GM19438 (cell line): ENCODE measurements at regions not wholly inside any gene's neighbourhood (a gene's known extent, or its start where the extent isn't known, plus 50 kb on each side); places are given as distances from the start of the nearest gene placed in this dataset.

Source experiments
- ATAC-seq: cut with Tn5 transposase; IDR thresholded peaks from one replicate; pipeline ENCODE4 v1.9.1; 2021; ENCODE audit warnings: low read depth; ENCODE audit not compliant: unreplicated experiment

DNA sequence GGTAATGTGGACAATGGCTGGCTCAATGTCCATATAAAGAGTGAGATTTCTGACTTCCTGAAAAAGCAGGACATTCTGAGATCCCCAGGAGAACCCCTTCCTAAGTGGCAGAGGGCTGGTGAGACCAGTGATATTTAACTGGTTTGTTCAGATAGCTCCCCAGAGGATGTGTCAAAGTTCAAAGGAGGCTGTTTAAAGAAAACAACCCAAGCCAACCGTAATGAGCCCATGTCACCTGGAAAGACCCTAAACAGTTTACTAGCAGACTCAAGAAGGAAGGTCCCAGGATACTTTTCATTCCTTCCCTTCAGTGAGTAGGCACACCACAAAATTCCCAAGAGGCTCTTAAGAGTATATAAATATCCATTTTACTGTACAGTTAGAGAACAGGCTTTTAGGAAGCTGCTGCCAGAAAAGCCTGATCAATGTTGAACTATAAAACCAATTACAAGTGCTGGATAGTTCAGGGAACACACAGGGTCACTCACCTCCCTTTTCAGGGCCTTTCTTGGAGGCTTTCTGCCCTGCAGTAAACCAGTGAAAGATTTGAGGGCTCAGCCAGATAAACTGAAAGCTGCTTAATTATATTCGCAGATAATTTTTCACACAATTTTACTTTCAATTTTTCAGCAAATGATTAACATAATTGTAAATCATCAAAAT is 293.5 kb downstream of the ASXL3 start:
- ATAC-seq = no peak

DNA sequence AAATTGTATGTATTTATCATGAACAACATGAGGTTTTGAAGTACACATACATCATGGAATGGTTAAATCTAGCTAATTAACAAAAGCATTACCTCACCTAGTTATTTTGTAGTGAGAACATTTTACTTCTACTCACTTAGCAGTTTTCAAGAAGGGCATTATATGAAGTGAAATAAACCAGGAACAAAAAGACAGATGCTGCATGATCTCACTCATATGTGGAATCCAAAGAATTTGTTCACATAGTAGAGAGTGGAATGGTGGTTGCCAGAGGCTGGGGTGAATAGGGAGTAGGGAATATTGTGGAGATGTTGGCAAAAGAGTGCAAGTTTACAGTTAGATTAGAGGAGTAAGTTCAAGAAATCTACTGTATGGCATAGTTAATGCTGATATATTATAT is 292.0 kb downstream of the ASXL3 start:
- no peak for ATAC-seq

DNA sequence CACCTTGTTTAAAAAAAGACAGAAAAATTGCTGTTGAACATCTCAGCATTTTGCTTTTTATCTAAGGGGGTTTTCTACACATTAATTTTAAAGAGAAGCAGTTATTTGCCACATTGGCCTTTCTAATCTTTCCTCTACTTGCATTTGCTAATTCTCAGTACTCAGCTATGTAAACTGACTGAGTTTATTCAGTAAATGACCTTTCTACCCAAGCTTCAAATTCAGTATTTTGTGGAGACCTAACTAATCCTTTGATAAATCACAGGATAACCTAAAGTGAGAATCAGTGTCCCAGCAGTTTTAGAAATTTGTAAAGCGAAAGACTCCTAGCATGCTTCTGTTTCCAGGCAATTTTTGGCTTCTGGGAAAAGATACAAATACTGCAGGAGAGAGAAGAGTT is 288.4 kb downstream of the ASXL3 start:
- no peak for ATAC-seq

DNA sequence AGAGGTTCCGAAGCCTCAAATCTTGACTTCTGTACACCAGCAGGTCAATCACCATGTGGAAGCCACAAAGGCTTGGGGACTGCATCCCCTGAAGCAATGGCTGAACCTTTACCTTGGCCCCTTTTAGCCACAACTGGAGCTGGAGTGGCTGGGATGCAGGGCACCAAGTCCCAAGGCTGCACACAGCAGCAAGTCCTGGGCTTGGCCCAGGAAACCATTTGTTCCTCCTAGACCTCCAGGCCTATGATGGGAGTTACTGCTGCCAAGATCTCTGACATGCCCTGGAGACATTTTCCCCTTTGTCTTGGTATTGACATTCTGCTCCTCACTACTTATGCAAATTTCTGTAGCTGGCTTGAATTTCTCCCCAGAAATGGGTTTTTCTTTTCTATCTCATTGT is 285.9 kb downstream of the ASXL3 start:
- ATAC-seq = no peak

DNA sequence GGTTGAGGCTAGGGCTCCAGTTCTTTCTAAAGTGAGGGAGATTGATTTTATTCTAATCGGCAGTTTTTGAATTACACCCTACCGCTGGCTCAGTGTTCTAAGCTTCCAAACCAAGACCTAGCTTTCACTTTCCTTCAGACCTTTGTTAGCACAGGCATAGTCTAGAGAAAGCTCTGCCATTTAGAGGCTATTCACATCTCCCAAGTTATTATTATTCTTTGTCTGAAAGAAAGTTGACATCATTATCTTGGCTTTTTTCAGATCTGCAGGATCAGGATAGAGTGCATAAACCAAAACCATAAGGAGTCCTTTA is 276.8 kb downstream of the ASXL3 start:
- no peak for ATAC-seq

DNA sequence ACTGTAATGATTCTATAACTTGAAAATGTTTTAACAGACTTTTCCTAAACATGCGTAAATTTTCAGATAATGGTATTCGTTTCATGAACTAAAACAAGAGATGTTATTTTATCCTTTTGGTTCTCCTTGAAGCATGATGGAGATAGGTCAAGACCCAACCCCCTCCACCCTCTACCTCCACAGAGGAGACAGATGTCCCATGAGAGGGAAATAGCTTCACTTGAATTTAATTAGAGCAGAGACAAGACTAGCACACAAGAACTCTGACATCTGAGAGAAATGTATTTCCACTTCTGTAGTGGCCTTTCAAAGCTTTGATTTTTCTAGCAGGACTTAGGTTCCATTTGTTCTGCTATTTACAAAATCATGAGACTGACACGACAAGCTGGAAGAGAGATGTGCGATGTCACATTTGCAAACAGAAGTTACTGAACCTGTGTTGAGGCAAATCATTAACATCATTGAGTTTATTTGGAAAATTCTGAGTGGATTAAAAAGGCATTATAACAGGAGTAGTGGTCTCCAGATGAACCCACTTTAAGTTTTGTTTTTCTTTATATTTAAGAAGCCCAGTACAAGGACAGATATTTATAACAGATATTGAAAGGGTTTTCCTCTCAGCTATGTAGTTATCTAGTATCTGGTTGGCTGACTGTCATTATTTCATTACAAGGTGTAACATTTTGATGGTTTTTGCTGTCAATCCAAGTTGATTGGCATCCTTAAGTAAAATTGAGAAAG is 276.2 kb downstream of the ASXL3 start:
- no peak for ATAC-seq

DNA sequence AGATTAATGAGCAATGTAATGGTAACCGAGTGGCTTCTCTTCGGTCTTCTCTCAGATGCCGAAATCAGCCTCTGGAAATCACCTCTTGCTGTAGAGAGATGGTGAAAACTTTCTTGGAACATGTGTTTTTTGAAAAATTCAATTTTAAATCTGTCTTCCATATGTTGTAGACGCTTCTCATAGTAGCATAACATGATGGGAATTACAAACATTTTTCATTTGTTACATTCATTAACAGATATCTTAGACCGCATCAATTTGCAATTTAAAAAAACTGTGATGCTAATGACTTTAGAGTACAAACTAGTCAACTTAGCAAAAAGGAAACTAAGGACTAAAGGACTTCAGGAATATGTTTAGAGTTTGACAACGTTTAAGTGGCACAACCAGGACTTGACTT is 275.2 kb downstream of the ASXL3 start:
- ATAC-seq = no peak

DNA sequence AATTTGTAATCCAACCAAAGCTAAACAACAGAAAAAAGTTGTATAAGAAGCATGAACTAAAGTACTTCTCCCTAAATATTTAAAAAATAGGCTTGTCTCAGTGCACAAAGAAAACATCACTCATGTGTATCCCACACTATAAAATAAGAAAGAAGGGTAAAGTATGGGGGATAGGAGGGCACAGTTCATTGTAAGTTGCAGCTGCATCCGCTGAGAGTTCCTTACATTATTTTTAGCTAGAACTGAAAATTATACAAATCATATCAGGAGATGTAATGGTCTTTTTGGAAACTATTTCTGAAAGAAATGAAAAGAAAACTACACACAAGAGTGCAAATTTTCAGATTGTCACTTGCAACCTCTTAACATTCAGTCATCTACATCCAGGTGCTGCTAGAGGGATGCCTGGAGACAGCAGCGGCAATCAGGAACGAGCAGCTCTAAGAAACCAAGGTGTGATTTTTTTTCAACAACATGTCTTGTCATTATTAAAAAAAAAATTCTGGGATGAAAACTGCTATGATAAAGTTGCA is 273.6 kb downstream of the ASXL3 start:
- no peak for ATAC-seq

DNA sequence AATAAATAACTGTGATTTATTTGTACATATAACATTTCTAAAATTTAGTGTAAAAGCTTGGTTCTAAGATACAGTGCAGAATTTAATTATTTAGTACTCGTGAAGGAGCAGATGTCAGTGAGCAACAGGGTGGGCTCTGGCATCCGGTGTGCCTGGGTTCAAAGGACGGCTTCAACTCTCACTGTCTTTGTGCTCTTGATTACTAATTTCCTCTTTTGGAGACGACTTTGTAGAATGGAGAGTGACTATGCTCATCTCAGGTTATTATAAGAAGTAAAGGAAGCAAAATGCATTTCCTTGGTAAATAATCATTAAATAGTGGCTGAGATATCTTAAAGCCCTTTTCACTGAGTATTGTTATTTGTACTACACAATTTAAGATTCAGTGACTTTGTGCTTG is 271.7 kb downstream of the ASXL3 start:
- no peak for ATAC-seq

DNA sequence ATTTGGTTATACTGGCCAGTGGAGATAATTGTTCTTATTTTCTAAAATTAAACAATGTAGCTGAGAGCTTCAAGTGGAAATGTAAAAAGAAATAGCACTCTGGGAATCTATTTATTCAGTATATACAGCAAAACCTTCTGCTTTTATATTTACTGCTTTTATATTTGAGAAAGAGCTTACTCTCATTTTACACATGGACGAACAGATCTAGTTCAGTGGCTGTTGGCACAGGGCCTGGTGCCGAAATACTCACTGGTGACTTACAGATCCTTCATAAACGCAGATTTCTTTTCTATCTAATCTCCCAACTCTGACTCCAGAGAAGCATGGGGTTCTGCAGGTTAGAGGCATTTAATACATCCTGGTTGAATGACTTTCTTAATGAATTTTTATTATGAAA is 266.2 kb downstream of the ASXL3 start:
- ATAC-seq = no peak

DNA sequence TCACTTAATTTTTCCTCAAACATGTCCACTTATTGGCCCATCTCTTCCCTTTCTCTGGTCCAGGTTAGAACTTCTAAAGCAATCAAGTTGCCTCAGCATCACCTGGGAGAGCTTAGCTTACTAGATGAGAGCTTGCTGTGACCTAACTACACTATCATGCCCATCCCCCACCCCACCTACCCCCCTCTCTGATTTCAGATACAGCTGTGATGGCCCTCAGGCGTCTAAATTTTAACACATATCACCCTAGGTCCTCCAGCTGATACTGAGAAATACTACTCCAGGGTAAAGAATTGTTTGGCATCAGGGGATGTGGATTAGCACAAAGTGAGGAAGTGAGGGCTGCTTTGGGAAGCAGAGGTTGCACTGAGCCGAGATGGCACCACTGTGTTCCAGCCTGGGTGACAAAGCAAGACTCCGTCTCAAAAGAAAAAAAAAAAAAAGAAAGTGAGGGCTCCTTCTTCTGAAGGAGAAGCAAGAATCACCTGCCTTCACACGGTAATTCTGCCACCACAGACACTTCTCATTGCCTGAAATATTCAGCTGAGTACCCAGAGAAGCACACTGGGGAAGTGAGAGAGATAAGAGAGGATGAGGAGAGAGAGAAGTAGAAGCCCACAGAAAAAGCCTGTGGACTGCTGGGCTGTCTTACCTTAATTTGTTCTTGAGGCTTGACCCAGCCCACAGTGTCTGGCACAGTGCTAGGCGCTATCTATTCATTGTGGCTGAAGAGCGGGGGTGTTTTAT is 263.4 kb downstream of the ASXL3 start:
- ATAC-seq = no peak

DNA sequence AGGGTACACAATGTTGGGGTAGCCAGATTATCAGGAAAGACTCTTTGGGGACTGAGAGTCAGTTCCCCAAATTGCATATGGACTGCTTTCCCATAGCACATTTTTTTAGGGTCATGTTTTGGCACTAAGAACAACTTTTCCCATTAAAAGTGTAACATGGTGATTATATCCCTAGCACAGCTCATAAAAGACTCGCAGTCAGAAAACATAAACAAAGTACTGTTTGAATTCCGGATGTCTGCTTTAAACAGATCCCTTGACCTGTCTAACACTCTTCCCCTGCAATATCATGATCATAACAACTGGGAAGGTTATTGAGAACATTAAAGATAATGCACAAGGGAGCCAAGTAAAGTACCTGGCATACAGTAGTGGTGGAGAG is 262.2 kb downstream of the ASXL3 start:
- ATAC-seq = no peak

DNA sequence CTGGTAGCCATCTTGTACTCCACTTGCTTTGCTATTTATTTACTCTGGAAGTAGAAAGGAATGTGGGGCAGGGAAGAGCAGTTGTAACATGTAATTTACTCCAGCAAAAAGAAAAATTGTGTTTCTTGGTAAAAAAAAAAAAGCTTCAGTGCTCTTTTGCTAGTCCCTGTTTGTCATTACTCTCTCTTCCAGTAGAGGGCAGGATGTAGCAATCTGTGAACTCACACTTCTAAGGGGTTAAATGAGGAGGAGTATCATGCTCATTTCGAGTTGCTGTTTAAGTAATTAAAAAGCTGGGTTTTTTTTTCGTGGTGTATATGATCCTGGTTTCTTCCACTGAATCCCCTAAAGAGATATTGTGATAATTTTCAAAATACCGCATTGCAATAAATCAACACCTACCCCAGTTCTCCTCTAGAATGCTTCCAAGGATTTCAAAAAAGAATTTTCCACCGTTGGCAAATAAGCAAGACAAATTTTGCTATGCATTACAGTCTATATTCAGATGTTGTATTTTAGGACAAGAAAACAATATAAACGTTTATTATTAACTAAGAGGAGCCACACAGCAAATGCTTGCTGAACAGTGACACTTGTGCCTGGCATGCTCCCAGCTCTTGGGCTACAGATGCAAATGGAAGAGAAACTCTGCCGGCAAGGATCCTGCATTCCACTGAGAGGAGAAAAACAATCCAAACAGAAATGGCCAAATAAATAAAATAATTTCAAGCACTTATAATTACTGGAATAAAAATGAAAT is 261.6 kb downstream of the ASXL3 start:
- no peak for ATAC-seq

DNA sequence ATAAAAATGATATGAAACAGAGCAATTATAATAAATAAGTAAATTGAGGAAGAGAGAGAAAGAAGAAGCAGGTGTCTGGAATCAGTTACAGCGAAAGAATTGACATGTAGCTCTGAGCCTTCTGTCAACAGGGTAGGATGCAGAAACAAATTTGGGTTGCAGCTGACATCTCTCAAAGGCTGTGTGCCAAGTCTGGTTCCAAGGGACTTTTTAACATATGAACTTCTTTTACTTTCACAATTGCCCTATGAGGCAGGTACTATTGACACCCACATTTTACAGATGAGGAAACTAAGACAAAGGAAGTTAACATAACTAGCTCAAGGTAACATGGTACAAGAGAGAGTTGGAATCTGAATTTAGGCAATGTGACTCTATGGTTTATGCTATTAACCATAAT is 260.0 kb downstream of the ASXL3 start:
- no peak for ATAC-seq

DNA sequence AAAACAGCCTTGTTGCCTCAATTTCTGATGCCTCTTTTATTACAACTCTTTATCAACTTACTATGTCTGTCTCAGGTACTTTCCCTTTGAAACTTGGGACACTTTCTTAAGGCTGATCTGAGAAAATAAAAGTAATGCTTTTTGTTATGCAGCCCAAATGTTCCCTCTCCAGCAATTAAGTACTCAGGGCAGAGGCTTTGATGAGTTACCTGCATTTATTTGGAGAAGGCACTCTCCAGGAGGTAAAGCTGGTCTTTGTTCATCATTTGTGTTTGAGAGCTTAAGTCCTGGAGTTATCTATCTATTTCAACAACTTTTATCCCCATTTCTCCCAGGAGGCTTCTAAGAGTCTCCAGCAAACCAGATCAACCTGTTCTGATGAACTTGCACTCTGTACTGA is 259.2 kb downstream of the ASXL3 start:
- ATAC-seq = no peak

DNA sequence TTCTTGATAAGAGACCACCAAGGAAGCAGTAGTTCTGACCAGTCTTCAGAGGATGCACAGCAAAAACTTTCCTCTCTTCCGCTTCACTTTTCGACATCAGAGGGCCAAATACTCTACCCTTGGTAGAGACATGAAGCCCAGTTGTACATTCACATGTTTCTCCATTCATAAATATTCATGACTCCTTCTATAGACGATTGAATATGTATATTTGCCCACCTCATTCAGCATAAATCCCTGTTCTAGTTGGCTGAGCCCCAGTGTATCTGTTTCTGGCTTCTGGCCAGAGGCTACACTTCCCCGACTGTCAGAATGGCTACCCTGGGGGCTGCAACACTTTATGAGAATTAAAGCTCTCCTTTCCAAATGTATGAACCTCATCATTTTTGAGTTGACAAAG is 258.5 kb downstream of the ASXL3 start:
- no peak for ATAC-seq

DNA sequence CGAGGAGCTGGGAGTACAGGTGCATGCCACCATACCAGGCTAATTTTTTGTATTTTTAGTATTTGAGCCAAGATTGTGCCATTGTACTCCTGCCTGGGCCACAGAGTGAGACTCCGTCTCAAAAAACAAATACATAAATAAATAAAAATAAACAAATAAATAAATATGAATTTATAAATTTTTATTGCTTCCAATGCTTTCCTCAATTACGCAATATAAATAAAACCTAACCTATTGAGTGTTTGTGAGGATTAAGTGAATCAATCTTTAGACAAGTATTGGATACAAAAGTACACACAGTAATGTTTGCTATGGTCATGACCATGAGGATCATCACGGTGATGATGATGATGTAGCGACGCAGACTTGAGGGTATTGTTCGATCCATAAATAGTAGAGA is 257.4 kb downstream of the ASXL3 start:
- ATAC-seq = no peak

DNA sequence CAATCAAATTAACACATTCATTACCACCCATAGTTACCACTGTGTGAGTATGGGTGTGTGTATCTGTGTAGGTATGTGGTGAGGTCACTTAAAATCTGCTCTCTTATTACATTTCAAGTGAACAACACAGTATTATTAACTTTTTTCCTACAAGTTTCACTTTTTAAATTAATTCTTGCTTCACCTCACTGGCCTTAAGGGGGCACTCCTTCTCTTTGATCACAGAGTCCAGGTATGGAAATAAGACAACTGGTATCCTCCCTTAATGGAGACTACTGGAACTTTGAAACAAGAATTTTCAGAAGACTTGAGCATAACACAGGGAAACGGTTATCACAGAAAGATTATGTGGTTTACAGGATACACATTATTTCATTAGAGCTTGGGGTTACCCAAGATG is 255.8 kb downstream of the ASXL3 start:
- ATAC-seq = no peak

DNA sequence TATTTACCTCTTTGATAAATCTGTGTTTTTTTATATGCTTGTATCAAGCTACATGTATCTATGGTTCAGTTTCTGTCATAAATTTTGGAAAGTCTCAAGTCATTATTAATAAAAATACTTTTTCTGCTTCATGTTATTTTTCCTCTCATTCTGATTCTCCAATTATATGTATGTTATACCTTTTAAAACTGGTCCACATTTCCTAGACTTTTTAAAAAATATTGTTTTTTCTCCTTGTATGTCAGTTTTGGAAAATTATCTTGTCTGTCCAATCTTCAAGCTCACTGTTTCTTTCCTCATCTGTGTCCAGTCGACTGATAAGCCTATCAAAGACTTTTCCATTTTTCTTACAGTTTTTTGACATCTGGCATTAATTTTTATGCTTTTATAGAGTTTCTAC is 253.4 kb downstream of the ASXL3 start:
- ATAC-seq = no peak

DNA sequence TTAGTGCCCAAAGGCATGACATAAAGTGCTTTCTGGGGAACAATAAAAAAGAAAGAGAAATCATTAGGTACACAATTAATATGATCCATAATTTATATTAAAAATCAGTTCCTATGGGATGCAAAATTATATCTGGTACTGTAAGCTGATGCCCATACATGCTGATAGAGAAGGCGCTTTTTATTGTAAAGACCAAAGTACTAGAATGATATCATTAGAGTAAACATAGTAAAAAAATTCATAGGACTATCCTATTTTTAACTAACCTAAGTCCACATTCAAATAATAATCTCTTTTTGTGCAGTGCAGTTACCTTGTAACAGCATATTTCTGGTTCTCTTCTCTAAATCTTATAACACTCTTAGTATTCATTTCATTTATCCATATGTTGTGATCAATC is 252.2 kb downstream of the ASXL3 start:
- no peak for ATAC-seq

DNA sequence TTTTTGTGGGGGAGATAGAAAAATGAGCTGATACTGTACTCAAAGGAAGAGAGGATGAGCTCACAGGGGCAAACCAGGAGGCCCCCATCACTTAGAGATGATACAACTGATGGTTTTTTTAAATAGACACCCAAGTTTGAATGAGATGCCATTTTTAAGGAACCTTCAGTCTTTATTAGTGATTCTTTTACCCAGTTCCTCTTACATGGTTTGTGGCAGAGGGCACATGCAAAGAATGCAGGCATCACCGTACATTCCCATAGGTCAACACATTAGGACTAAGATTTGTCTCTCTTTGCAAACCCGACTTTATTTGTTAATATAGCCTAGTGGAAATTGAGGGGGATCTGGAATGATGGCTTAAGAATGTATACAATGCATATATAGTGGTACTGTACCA is 250.9 kb downstream of the ASXL3 start:
- ATAC-seq = no peak
